Transverse colon (tissue), 4 donors: ENCODE measurements at regions not wholly inside any gene's neighbourhood (a gene's known extent, or its start where the extent isn't known, plus 50 kb on each side); places are given as distances from the start of the nearest gene placed in this dataset.

Experiments used
- DNase-seq: peaks from one replicate; pipeline ENCODE4 v3.0.0-alpha.2; 2019
- H3K27ac ChIP-seq, 4 donors: fragments of 200-600 bp; sonication (generic); 2 replicates each; pipeline ENCODE4 v1.5.1; 2016 to 2018; ENCODE audit warnings: inconsistent platforms in 4 of 4
- H3K27me3 ChIP-seq: fragments of 200-600 bp; sonication (generic); 2 replicates; pipeline ENCODE4 v1.5.1; 2017; ENCODE audit warnings: inconsistent platforms
- H3K36me3 ChIP-seq, 4 donors: fragments of 200-600 bp; sonication (generic); 2 replicates each; pipeline ENCODE4 v1.5.1; 2017 to 2019; ENCODE audit warnings: inconsistent platforms in 4 of 4
- H3K4me1 ChIP-seq, 4 donors: fragments of 200-600 bp; sonication (generic); 2 replicates each; pipeline ENCODE4 v1.5.1; 2017 to 2020; ENCODE audit warnings: inconsistent platforms in 4 of 4
- H3K4me3 ChIP-seq, 4 donors: fragments of 200-600 bp; sonication (generic); 1 replicate in 1 of 4; 2 replicates in 3 of 4; pipeline versions ENCODE4 v1.5.1 to v1.6.1; 2017 to 2019; ENCODE audit warnings: inconsistent platforms in 4 of 4
- H3K9me3 ChIP-seq, 2 donors: fragments of 200-600 bp; sonication (generic); 2 replicates each; pipeline ENCODE4 v1.5.1; 2017 to 2019; ENCODE audit warnings: inconsistent platforms in 2 of 2
- CTCF ChIP-seq, 5 experiments: fragments of 200-600 bp in 3 of 5; fragments of 450-650 bp in 2 of 5; sonication (generic) in 3 of 5; IDR thresholded peaks; 1 replicate in 2 of 5; 2 replicates in 3 of 5; pipeline ENCODE4 v1.5.1; 2016 to 2017; ENCODE audit warnings: antibody characterized with exemption in 5 of 5, inconsistent platforms in 3 of 5, mild to moderate bottlenecking in 2 of 5, moderate library complexity in 1 of 5
- EP300 ChIP-seq: sonication (generic); formaldehyde crosslinking; IDR thresholded peaks from one replicate; pipeline ENCODE4 v1.6.1; 2017; ENCODE audit warnings: antibody characterized with exemption, low read depth
- POLR2A ChIP-seq: fragments of 450-650 bp; IDR thresholded peaks from one replicate; pipeline ENCODE4 v1.6.1; 2016; ENCODE audit warnings: antibody characterized with exemption, mild to moderate bottlenecking, moderate library complexity
- POLR2AphosphoS5 ChIP-seq, 3 donors: sonication (generic); formaldehyde crosslinking; IDR thresholded peaks; one replicate each; pipeline ENCODE4 v1.6.1; 2016; ENCODE audit warnings: antibody characterized with exemption in 3 of 3
- WGBS, 2 donors: methylation state at CpG; one replicate each; pipeline ENCODE4 v1.1.5; 2018; ENCODE audit warnings: low coverage in 1 of 2; 5-methylcytosine and 5-hydroxymethylcytosine counted together
- in situ Hi-C, 4 donors: fragments of 200-750 bp; cut with MboI; loops; one replicate each; pipeline versions ENCODE4 v1.15.0 to v1.15.1; 2017; ENCODE audit warnings: low sequenced_read_pairs in 3 of 4, low pct_ligation_motif_present in 1 of 4, low pct_unique_long_range_greater_than_20kb in 1 of 4
- intact Hi-C: fragments of 100-400 bp; cut with DNase I; formaldehyde crosslinking; loops from one replicate; pipeline ENCODE4 v1.15.1; 2023; ENCODE audit warnings: low total_unique reads

- intact Hi-C loops = no loop called here
- Histone ChIP-seq H3K36me3 (no peaks in the 10 kb centered on the region), H3K4me1 (no peaks in the 10 kb centered on the region), H3K9me3 (no peaks in the 10 kb centered on the region), H3K27ac (no peak overlapping the region), H3K4me3 (no peak overlapping the region), H3K27me3 (no peaks in the 10 kb centered on the region)
- TF ChIP-seq EP300 (no peak), POLR2AphosphoS5 (IDR thresholded peaks at IDR 0.05) (no peak), POLR2A (no peak), CTCF (IDR thresholded peaks at IDR 0.05) (no peak)
- in situ Hi-C loops = no loop called here
- DNase-seq = no peak
- WGBS, 2 donors = 96% methylated on average over 5 of the region's 5 CpGs; no CpG with 5 or more reads in 1 of the 2 donors
These were observed 328.8 kb downstream of the MAN2A1 start for GRCh38 chr5:110018509-110018908.

GRCh38 chr5:110019119-110019518 is 329.4 kb downstream of the MAN2A1 start:
- DNase-seq = no peak
- Histone ChIP-seq H3K9me3 (no peaks in the 10 kb centered on the region), H3K4me3 (no peak overlapping the region), H3K36me3 (no peaks in the 10 kb centered on the region), H3K27me3 (no peaks in the 10 kb centered on the region), H3K4me1 (no peaks in the 10 kb centered on the region), H3K27ac (no peak overlapping the region)
- 96% methylated on average over 6 of the region's 6 CpGs; no CpG with 5 or more reads in 1 of the 2 donors for WGBS, 2 donors
- in situ Hi-C loops = no loop called here
- intact Hi-C loops = no loop called here
- no peak for TF ChIP-seq EP300

DNA sequence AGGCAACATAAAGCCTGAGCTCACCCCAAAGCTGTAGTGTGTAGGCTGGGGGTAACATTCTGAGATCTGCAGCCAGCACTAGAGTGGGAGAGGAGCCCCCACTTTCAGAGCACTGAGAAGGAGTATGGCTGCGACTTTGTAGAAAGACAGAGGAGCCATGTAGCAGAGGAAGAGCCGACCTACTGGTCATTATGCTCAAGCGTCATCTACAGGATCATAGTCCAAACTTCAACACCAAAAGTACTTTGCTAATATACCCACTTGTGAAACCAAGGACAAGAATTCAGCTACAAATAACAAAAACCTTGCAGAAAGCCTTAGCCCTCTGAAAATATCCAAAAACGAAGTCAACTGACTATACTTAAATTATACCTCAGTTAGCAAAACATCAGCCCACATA is 330.1 kb downstream of the MAN2A1 start:
- no peak overlapping the region for H3K27ac ChIP-seq
- no peaks in the 10 kb centered on the region for H3K9me3 ChIP-seq
- H3K27me3 ChIP-seq = no peaks in the 10 kb centered on the region
- intact Hi-C loops = no loop called here
- no peaks in the 10 kb centered on the region for H3K36me3 ChIP-seq
- H3K4me3 ChIP-seq = no peak overlapping the region
- in situ Hi-C loops = no loop called here
- TF ChIP-seq CTCF (IDR thresholded peaks at IDR 0.05) (no peak), EP300 (no peak), POLR2A (no peak), POLR2AphosphoS5 (IDR thresholded peaks at IDR 0.05) (no peak)
- no peak for DNase-seq
- no peaks in the 10 kb centered on the region for H3K4me1 ChIP-seq
- WGBS, 2 donors = 88 to 95% methylated on average over 3 to 4 of the region's 4 CpGs

GRCh38 chr5:110021251-110021650 is 331.5 kb downstream of the MAN2A1 start:
- no peak for TF ChIP-seq CTCF (IDR thresholded peaks at IDR 0.05)
- no peak for TF ChIP-seq POLR2AphosphoS5 (IDR thresholded peaks at IDR 0.05)
- no peak for TF ChIP-seq EP300
- no peak for TF ChIP-seq POLR2A
- in situ Hi-C loops (no loop called here), intact Hi-C loops (no loop called here)
- Histone ChIP-seq H3K4me3 (no peak overlapping the region), H3K27me3 (no peaks in the 10 kb centered on the region), H3K9me3 (no peaks in the 10 kb centered on the region), H3K27ac (no peak overlapping the region), H3K4me1 (no peaks in the 10 kb centered on the region), H3K36me3 (no peaks in the 10 kb centered on the region)
- 96 to 100% methylated on average over 1 to 3 of the region's 3 CpGs for WGBS, 2 donors
- DNase-seq = no peak

DNA sequence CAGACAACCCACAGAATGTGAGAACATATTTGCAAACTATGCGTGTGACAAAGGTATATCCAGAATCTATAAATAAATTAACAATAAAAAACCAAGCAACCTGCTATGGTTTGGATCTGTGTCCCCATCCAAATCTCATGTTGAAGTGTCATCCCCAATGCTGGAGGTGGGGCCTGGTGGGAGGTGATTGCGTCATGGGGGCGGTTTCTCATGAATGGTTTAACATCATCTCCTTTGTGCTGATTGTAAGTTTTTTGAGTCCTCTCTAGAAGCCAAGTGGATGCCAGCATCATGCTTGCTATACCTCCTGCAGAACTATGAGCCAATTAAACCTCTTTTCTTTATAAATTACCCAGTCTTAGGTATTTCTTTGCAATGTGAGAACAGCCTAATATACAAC is 335.4 kb downstream of the MAN2A1 start:
- no peaks in the 10 kb centered on the region for H3K36me3 ChIP-seq
- no peak overlapping the region for H3K27ac ChIP-seq
- no peak overlapping the region for H3K4me3 ChIP-seq
- intact Hi-C loops (no loop called here), in situ Hi-C loops (no loop called here)
- WGBS, 2 donors = 94 to 100% methylated on average over 3 of the region's 3 CpGs
- no peak for TF ChIP-seq POLR2AphosphoS5 (IDR thresholded peaks at IDR 0.05)
- TF ChIP-seq CTCF (IDR thresholded peaks at IDR 0.05) = no peak
- TF ChIP-seq POLR2A = no peak
- TF ChIP-seq EP300 = no peak
- H3K27me3 ChIP-seq = no peaks in the 10 kb centered on the region
- H3K4me1 ChIP-seq = no peaks in the 10 kb centered on the region
- DNase-seq = no peak
- H3K9me3 ChIP-seq = no peaks in the 10 kb centered on the region
